Fibroblast of skin of back (primary cell): ENCODE measurements at regions not wholly inside any gene's neighbourhood (a gene's known extent, or its start where the extent isn't known, plus 50 kb on each side); places are given as distances from the start of the nearest gene placed in this dataset.
"Not testable (repeated sequence)": the region's sequence is repeated elsewhere in the genome, so short reads cannot be mapped to it uniquely, and the experiment has no call there.

Source experiments
- DNase-seq: peaks from one replicate; pipeline ENCODE4 v3.0.0-alpha.2; 2013

GRCh38 chr4:134601706-134602105, 400.1 kb upstream of the PABPC4L start:
- DNase-seq = no peak

GRCh38 chr4:134591326-134591725, 389.7 kb upstream of the PABPC4L start:
- no peak for DNase-seq

GRCh38 chr4:134585972-134586371, 384.4 kb upstream of the PABPC4L start:
- DNase-seq = no peak

- DNase-seq = no peak
These were observed 365.9 kb upstream of the PABPC4L start for GRCh38 chr4:134567461-134567860.

GRCh38 chr4:134560728-134561127, 359.1 kb upstream of the PABPC4L start:
- DNase-seq = no peak

GRCh38 chr4:134552063-134552462, 350.5 kb upstream of the PABPC4L start:
- no peak for DNase-seq

GRCh38 chr4:134551348-134551747, 349.8 kb upstream of the PABPC4L start:
- DNase-seq = no peak

GRCh38 chr4:134548052-134548628, 346.6 kb upstream of the PABPC4L start:
- DNase-seq = no peak

GRCh38 chr4:134546279-134546678, 344.7 kb upstream of the PABPC4L start:
- DNase-seq = no peak

- no peak for DNase-seq
These were observed 342.7 kb upstream of the PABPC4L start for GRCh38 chr4:134544303-134544770.

- DNase-seq = no peak
These were observed 339.0 kb upstream of the PABPC4L start for GRCh38 chr4:134540588-134540987.

GRCh38 chr4:134539729-134540231, 338.2 kb upstream of the PABPC4L start:
- no peak for DNase-seq

- no peak for DNase-seq
These were observed 336.1 kb upstream of the PABPC4L start for GRCh38 chr4:134537701-134538100.

- no peak for DNase-seq
These were observed 331.5 kb upstream of the PABPC4L start for GRCh38 chr4:134533068-134533467.

GRCh38 chr4:134531013-134531412, 329.4 kb upstream of the PABPC4L start:
- DNase-seq = no peak

- DNase-seq = no peak
These were observed 328.0 kb upstream of the PABPC4L start for GRCh38 chr4:134529629-134530028.

- no peak for DNase-seq
These were observed 317.1 kb upstream of the PABPC4L start for GRCh38 chr4:134518574-134519217.

GRCh38 chr4:134510544-134510943, 309.0 kb upstream of the PABPC4L start:
- DNase-seq = no peak

GRCh38 chr4:134505511-134505910, 303.9 kb upstream of the PABPC4L start:
- DNase-seq = no peak

GRCh38 chr4:134501973-134502643, 300.5 kb upstream of the PABPC4L start:
- DNase-seq = no peak

- not testable (repeated sequence) for DNase-seq
These were observed 299.9 kb upstream of the PABPC4L start for GRCh38 chr4:134501488-134501887.

- no peak for DNase-seq
These were observed 297.5 kb upstream of the PABPC4L start for GRCh38 chr4:134499074-134499473.

- no peak for DNase-seq
These were observed 289.3 kb upstream of the PABPC4L start for GRCh38 chr4:134490863-134491262.

GRCh38 chr4:134483514-134483913, 281.9 kb upstream of the PABPC4L start:
- DNase-seq = not testable (repeated sequence)
